Activated T-helper 1 cell treated with anti-CD3 and anti-CD28 coated beads, Interleukin-2, amount 50 U/mL, for 16 hours (primary cell): ENCODE measurements at regions not wholly inside any gene's neighbourhood (a gene's known extent, or its start where the extent isn't known, plus 50 kb on each side); places are given as distances from the start of the nearest gene placed in this dataset.

Experiments used
- DNase-seq, 2 donors: peaks; one replicate each; pipeline ENCODE4 v3.0.0-alpha.2; 2020; ENCODE audit warnings: low read depth in 1 of 2, low spot score in 1 of 2

GRCh38 chr6:33967966-33968724, 164.3 kb upstream of the MLN start:
- no peak for DNase-seq

GRCh38 chr6:33967265-33967767, 163.5 kb upstream of the MLN start:
- no peak for DNase-seq

- no peak for DNase-seq
Measured at GRCh38 chr6:33966536-33966935, 162.7 kb upstream of the MLN start.

GRCh38 chr6:33965766-33966165, 162.0 kb upstream of the MLN start:
- no peak for DNase-seq

GRCh38 chr6:33964387-33964786, 160.6 kb upstream of the MLN start:
- no peak for DNase-seq

- DNase-seq: no peak
Measured at GRCh38 chr6:33963136-33963750, 159.4 kb upstream of the MLN start.

GRCh38 chr6:33962246-33963027, 158.6 kb upstream of the MLN start:
- DNase-seq: no peak

- no peak for DNase-seq
Measured at GRCh38 chr6:33961691-33962090, 157.9 kb upstream of the MLN start.

- no peak for DNase-seq
Measured at GRCh38 chr6:33960345-33961313, 156.8 kb upstream of the MLN start.

GRCh38 chr6:33959661-33960344, 156.0 kb upstream of the MLN start:
- DNase-seq: no peak

- DNase-seq: no peak
Measured at GRCh38 chr6:33959329-33959651, 155.5 kb upstream of the MLN start.

GRCh38 chr6:33958526-33959328, 154.9 kb upstream of the MLN start:
- no peak for DNase-seq

GRCh38 chr6:33957892-33958525, 154.2 kb upstream of the MLN start:
- DNase-seq: no peak

- no peak for DNase-seq
Measured at GRCh38 chr6:33957131-33957891, 153.5 kb upstream of the MLN start.

- no peak for DNase-seq
Measured at GRCh38 chr6:33956206-33956605, 152.4 kb upstream of the MLN start.

- no peak for DNase-seq
Measured at GRCh38 chr6:33955566-33955965, 151.8 kb upstream of the MLN start.

GRCh38 chr6:33954453-33954852, 150.7 kb upstream of the MLN start:
- no peak for DNase-seq

GRCh38 chr6:33953171-33953570, 149.4 kb upstream of the MLN start:
- DNase-seq: no peak
